Testis (tissue), 2 donors: ENCODE measurements at regions not wholly inside any gene's neighbourhood (a gene's known extent, or its start where the extent isn't known, plus 50 kb on each side); places are given as distances from the start of the nearest gene placed in this dataset.

ENCODE experiments used
- POLR2A ChIP-seq: fragments of 450-650 bp; IDR thresholded peaks from one replicate; pipeline ENCODE4 v1.6.1; 2017; ENCODE audit warnings: antibody characterized with exemption, mild to moderate bottlenecking, moderate library complexity
- TF ChIP-seq, protein P1 (sequence below), 3 experiments: fragments of 450-650 bp in 2 of 3; fragments of 200-600 bp in 1 of 3; sonication (generic) in 1 of 3; IDR thresholded peaks; one replicate each; pipeline ENCODE4 v1.5.1; 2016 to 2019; ENCODE audit warnings: antibody characterized with exemption in 3 of 3, mild to moderate bottlenecking in 2 of 3, moderate library complexity in 1 of 3

GRCh38 chr22:49296561-49296960 lies 531.1 kb downstream of the BRD1 start:
- no peak for TF ChIP-seq POLR2A
- TF ChIP-seq, protein P1, sequence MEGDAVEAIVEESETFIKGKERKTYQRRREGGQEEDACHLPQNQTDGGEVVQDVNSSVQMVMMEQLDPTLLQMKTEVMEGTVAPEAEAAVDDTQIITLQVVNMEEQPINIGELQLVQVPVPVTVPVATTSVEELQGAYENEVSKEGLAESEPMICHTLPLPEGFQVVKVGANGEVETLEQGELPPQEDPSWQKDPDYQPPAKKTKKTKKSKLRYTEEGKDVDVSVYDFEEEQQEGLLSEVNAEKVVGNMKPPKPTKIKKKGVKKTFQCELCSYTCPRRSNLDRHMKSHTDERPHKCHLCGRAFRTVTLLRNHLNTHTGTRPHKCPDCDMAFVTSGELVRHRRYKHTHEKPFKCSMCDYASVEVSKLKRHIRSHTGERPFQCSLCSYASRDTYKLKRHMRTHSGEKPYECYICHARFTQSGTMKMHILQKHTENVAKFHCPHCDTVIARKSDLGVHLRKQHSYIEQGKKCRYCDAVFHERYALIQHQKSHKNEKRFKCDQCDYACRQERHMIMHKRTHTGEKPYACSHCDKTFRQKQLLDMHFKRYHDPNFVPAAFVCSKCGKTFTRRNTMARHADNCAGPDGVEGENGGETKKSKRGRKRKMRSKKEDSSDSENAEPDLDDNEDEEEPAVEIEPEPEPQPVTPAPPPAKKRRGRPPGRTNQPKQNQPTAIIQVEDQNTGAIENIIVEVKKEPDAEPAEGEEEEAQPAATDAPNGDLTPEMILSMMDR (IDR thresholded peaks at IDR 0.05), result no peak
